ENCODE measurements at regions not wholly inside any gene's neighbourhood (a gene's known extent, or its start where the extent isn't known, plus 50 kb on each side); places are given as distances from the start of the nearest gene placed in this dataset.

GRCh38 chr10:130719448-130719752 lies 583.2 kb downstream of the GLRX3 start:
- no peak for DNase-seq

- DNase-seq, result no peak
Observed at GRCh38 chr10:130720235-130720634, 584.0 kb downstream of the GLRX3 start.

GRCh38 chr10:130721971-130722370 lies 585.8 kb downstream of the GLRX3 start:
- DNase-seq, result no peak

GRCh38 chr10:130723704-130724103 lies 587.5 kb downstream of the GLRX3 start:
- DNase-seq, result no peak

GRCh38 chr10:130725474-130725970 lies 586.0 kb downstream of the TCERG1L start:
- no peak for DNase-seq

GRCh38 chr10:130726996-130727725 lies 584.4 kb downstream of the TCERG1L start:
- DNase-seq, result no peak

- no peak for DNase-seq
Observed at GRCh38 chr10:130727766-130728490, 583.6 kb downstream of the TCERG1L start.

- no peak for DNase-seq
Observed at GRCh38 chr10:130728531-130729215, 582.8 kb downstream of the TCERG1L start.

- DNase-seq, result no peak
Observed at GRCh38 chr10:130729876-130730275, 581.6 kb downstream of the TCERG1L start.

- DNase-seq, result no peak
Observed at GRCh38 chr10:130737186-130737585, 574.3 kb downstream of the TCERG1L start.

- peak; percentile 29 to 71 (median 58) for DNase-seq
Observed at GRCh38 chr10:130737621-130738020, 573.9 kb downstream of the TCERG1L start.

GRCh38 chr10:130739016-130739756 lies 572.3 kb downstream of the TCERG1L start:
- no peak for DNase-seq

- no peak for DNase-seq
Observed at GRCh38 chr10:130739757-130740145, 571.8 kb downstream of the TCERG1L start.

- no peak for DNase-seq
Observed at GRCh38 chr10:130740166-130740565, 571.4 kb downstream of the TCERG1L start.

- peak; percentile 5 to 70 (median 25) for DNase-seq
Observed at GRCh38 chr10:130740915-130741750, 570.4 kb downstream of the TCERG1L start.

GRCh38 chr10:130741901-130742855 lies 569.3 kb downstream of the TCERG1L start:
- no peak for DNase-seq

GRCh38 chr10:130742941-130743675 lies 568.4 kb downstream of the TCERG1L start:
- no peak for DNase-seq

GRCh38 chr10:130743751-130744271 lies 567.7 kb downstream of the TCERG1L start:
- DNase-seq, result no peak

GRCh38 chr10:130744631-130745030 lies 566.9 kb downstream of the TCERG1L start:
- DNase-seq, result no peak

Data from muscle of back (tissue), 3 donors.